Loucy (cell line): ENCODE measurements at regions not wholly inside any gene's neighbourhood (a gene's known extent, or its start where the extent isn't known, plus 50 kb on each side); places are given as distances from the start of the nearest gene placed in this dataset.

Experiments
- CTCF ChIP-seq: fragments of 200-600 bp; sonication (generic); conservative IDR thresholded peaks from 2 replicates; pipeline ENCODE4 v1.5.1; 2014; ENCODE audit warnings: mild to moderate bottlenecking, antibody characterized with exemption, low read length
- EZH2phosphoT487 ChIP-seq: fragments of 200-600 bp; IDR thresholded peaks from 2 replicates; pipeline ENCODE4 v1.6.1; 2018; ENCODE audit warnings: antibody characterized with exemption, mild to moderate bottlenecking, moderate library complexity, borderline replicate concordance

- no peak for TF ChIP-seq CTCF
- TF ChIP-seq EZH2phosphoT487, result no peak
Measured at GRCh38 chrX:82816001-82816400, 692.1 kb upstream of the POU3F4 start.
